HepG2 (cell line): ENCODE measurements at regions not wholly inside any gene's neighbourhood (a gene's known extent, or its start where the extent isn't known, plus 50 kb on each side); places are given as distances from the start of the nearest gene placed in this dataset.

Experiments
- ASH2L ChIP-seq: fragments of 300-600, 200-600 bp; sonication (generic); IDR thresholded peaks from 2 replicates; pipeline ENCODE4 v1.7.0; 2017; ENCODE audit warnings: low read depth, mild to moderate bottlenecking, moderate library complexity, mixed read lengths, low read length; ENCODE audit not compliant: insufficient read length
- BRCA1 ChIP-seq: sonication (generic); formaldehyde crosslinking; IDR thresholded peaks from 2 replicates; pipeline ENCODE4 v1.4.0; 2020; ENCODE audit warnings: missing genetic modification reagents
- DDIT3 ChIP-seq: sonication (generic); formaldehyde crosslinking; IDR thresholded peaks from 2 replicates; pipeline ENCODE4 v1.4.0; 2020; ENCODE audit warnings: mild to moderate bottlenecking, missing genetic modification reagents
- DNMT3B ChIP-seq: conservative IDR thresholded peaks from 2 replicates; pipeline ENCODE4 v1.6.1; 2016; ENCODE audit warnings: missing biosample characterization, control low read depth
- ERF ChIP-seq: IDR thresholded peaks from 2 replicates; pipeline ENCODE4 v1.6.1; 2018; ENCODE audit warnings: missing biosample characterization, missing genetic modification reagents
- EZH2 ChIP-seq: conservative IDR thresholded peaks from 2 replicates; pipeline ENCODE4 v1.6.1; 2012; ENCODE audit warnings: mild to moderate bottlenecking, low read depth, low read length, moderate library complexity
- FOXC1 ChIP-seq: sonication (generic); formaldehyde crosslinking; IDR thresholded peaks from 2 replicates; pipeline ENCODE4 v1.8.0; 2022; ENCODE audit warnings: mild to moderate bottlenecking, missing genetic modification reagents, borderline replicate concordance
- FOXP1 ChIP-seq, 2 experiments: fragments of 450-650 bp in 1 of 2; IDR thresholded peaks; 2 replicates each; pipeline ENCODE4 v1.6.1; 2017 to 2018; ENCODE audit warnings: antibody characterized with exemption in 1 of 2
- GTF3A ChIP-seq: sonication (generic); formaldehyde crosslinking; conservative IDR thresholded peaks from 2 replicates; pipeline ENCODE4 v1.4.0; 2020; ENCODE audit warnings: mild to moderate bottlenecking, missing genetic modification reagents
- HNRNPLL ChIP-seq: fragments of 200-400 bp; formaldehyde crosslinking; IDR thresholded peaks from 2 replicates; pipeline ENCODE4 v1.6.1; 2017; ENCODE audit warnings: mild to moderate bottlenecking, low read depth, low read length; ENCODE audit not compliant: poor library complexity, severe bottlenecking
- ISX ChIP-seq: sonication (generic); formaldehyde crosslinking; conservative IDR thresholded peaks from 2 replicates; pipeline ENCODE4 v1.5.0; 2020; ENCODE audit warnings: missing genetic modification reagents
- JDP2 ChIP-seq: sonication (generic); formaldehyde crosslinking; IDR thresholded peaks from 2 replicates; pipeline ENCODE4 v1.8.1; 2022; ENCODE audit warnings: missing genetic modification reagents, borderline replicate concordance
- KMT2A ChIP-seq: sonication (generic); formaldehyde crosslinking; IDR thresholded peaks from 2 replicates; pipeline ENCODE4 v1.4.0; 2020; ENCODE audit warnings: missing genetic modification reagents
- MEF2D ChIP-seq: sonication (generic); formaldehyde crosslinking; IDR thresholded peaks from 2 replicates; pipeline ENCODE4 v1.5.1; 2020; ENCODE audit warnings: mild to moderate bottlenecking, missing genetic modification reagents
- MNT ChIP-seq: fragments of 450-650 bp; IDR thresholded peaks from 2 replicates; pipeline ENCODE4 v1.6.1; 2016
- NR0B2 ChIP-seq: sonication (generic); formaldehyde crosslinking; IDR thresholded peaks from 2 replicates; pipeline ENCODE4 v1.4.0; 2020; ENCODE audit warnings: mild to moderate bottlenecking, missing genetic modification reagents
- REPIN1 ChIP-seq: sonication (generic); formaldehyde crosslinking; IDR thresholded peaks from 2 replicates; pipeline ENCODE4 v1.8.0; 2022; ENCODE audit warnings: missing genetic modification reagents, low read depth, mild to moderate bottlenecking, borderline replicate concordance
- SAP130 ChIP-seq: IDR thresholded peaks from 2 replicates; pipeline ENCODE4 v1.6.1; 2016; ENCODE audit warnings: low read depth
- SP1 ChIP-seq, 2 experiments: fragments of 450-650 bp in 1 of 2; sonication (generic) in 1 of 2; formaldehyde crosslinking in 1 of 2; IDR thresholded peaks; 2 replicates each; pipeline versions ENCODE4 v1.4.0 to v1.6.1; 2016 to 2020; ENCODE audit warnings: missing genetic modification reagents in 1 of 2
- YEATS2 ChIP-seq: sonication (generic); formaldehyde crosslinking; IDR thresholded peaks from 2 replicates; pipeline ENCODE4 v1.4.0; 2020; ENCODE audit warnings: missing genetic modification reagents, borderline replicate concordance
- YY1 ChIP-seq: IDR thresholded peaks from 2 replicates; pipeline ENCODE4 v1.6.1; 2011; ENCODE audit warnings: low read length, low read depth, moderate library complexity, mild to moderate bottlenecking; ENCODE audit not compliant: insufficient read depth, insufficient replicate concordance
- ZFP90 ChIP-seq: sonication (generic); formaldehyde crosslinking; IDR thresholded peaks from 2 replicates; pipeline ENCODE4 v1.8.0; 2022; ENCODE audit warnings: missing genetic modification reagents, mild to moderate bottlenecking, inconsistent platforms, borderline replicate concordance
- ZNF143 ChIP-seq: sonication (generic); formaldehyde crosslinking; IDR thresholded peaks from 2 replicates; pipeline ENCODE4 v1.4.0; 2020; ENCODE audit warnings: missing genetic modification reagents
- ZNF280B ChIP-seq: sonication (generic); formaldehyde crosslinking; IDR thresholded peaks from 2 replicates; pipeline ENCODE4 v1.5.0; 2020; ENCODE audit warnings: missing genetic modification reagents, mild to moderate bottlenecking, borderline replicate concordance
- ZNF296 ChIP-seq: sonication (generic); formaldehyde crosslinking; conservative IDR thresholded peaks from 2 replicates; pipeline ENCODE4 v1.5.0; 2020; ENCODE audit warnings: mild to moderate bottlenecking, missing genetic modification reagents
- ZNF543 ChIP-seq: sonication (generic); formaldehyde crosslinking; IDR thresholded peaks from 2 replicates; pipeline ENCODE4 v1.4.0; 2020; ENCODE audit warnings: mild to moderate bottlenecking, missing genetic modification reagents
- ZNF644 ChIP-seq: IDR thresholded peaks from 2 replicates; pipeline ENCODE4 v1.6.1; 2016; ENCODE audit warnings: low read depth
- ZNF740 ChIP-seq: sonication (generic); formaldehyde crosslinking; IDR thresholded peaks from 2 replicates; pipeline ENCODE4 v1.4.0; 2020; ENCODE audit warnings: missing genetic modification reagents

GRCh38 chr2:64228126-64228678, 84.0 kb upstream of the PELI1 start (continued):
- 0 out of 2 replicates have a peak, but pooled peaks have one; percentile 42 for TF ChIP-seq KMT2A (CRISPR knock-in tag)
- TF ChIP-seq HNRNPLL: peak; percentile 87
- no peak for TF ChIP-seq YEATS2 (CRISPR knock-in tag)
- TF ChIP-seq REPIN1 (CRISPR knock-in tag): 0 out of 2 replicates have a peak, but pooled peaks have one; percentile 46
- no peak for TF ChIP-seq JDP2 (CRISPR knock-in tag)
- no peak for TF ChIP-seq DNMT3B (CRISPR knock-in tag)
- no peak for TF ChIP-seq ZFP90
- no peak for TF ChIP-seq FOXP1 (IDR thresholded peaks at IDR 0.05)
- no peak for TF ChIP-seq FOXP1 (CRISPR knock-in tag; IDR thresholded peaks at IDR 0.05)
- no peak for TF ChIP-seq MNT
- TF ChIP-seq ERF (CRISPR knock-in tag): no peak
- no peak for TF ChIP-seq ZNF280B (CRISPR knock-in tag)
- peak; percentile 34 for TF ChIP-seq YY1
- no peak for TF ChIP-seq ZNF740 (CRISPR knock-in tag)
- TF ChIP-seq ASH2L: peak; percentile 42
- TF ChIP-seq SAP130 (CRISPR knock-in tag): peak; percentile 49
- TF ChIP-seq SP1 (IDR thresholded peaks at IDR 0.05): no peak
- TF ChIP-seq SP1 (CRISPR knock-in tag; IDR thresholded peaks at IDR 0.05): peak; percentile 40; the same call in 1 of the 2 replicates
- no peak for TF ChIP-seq GTF3A (CRISPR knock-in tag)
- TF ChIP-seq BRCA1: 0 out of 2 replicates have a peak, but pooled peaks have one; percentile 42
- TF ChIP-seq MEF2D: no peak
- TF ChIP-seq DDIT3: no peak
- 0 out of 2 replicates have a peak, but pooled peaks have one; percentile 56 for TF ChIP-seq ZNF543 (CRISPR knock-in tag)
- no peak for TF ChIP-seq NR0B2 (CRISPR knock-in tag)
- no peak for TF ChIP-seq ZNF644 (CRISPR knock-in tag)
- 0 out of 2 replicates have a peak, but pooled peaks have one; percentile 32 for TF ChIP-seq FOXC1 (CRISPR knock-in tag)
- no peak for TF ChIP-seq EZH2
- no peak for TF ChIP-seq ZNF296 (CRISPR knock-in tag)
- no peak for TF ChIP-seq ZNF143 (CRISPR knock-in tag)
- TF ChIP-seq ISX (CRISPR knock-in tag): no peak
